ENCODE measurements at regions not wholly inside any gene's neighbourhood (a gene's known extent, or its start where the extent isn't known, plus 50 kb on each side); places are given as distances from the start of the nearest gene placed in this dataset.

DNA sequence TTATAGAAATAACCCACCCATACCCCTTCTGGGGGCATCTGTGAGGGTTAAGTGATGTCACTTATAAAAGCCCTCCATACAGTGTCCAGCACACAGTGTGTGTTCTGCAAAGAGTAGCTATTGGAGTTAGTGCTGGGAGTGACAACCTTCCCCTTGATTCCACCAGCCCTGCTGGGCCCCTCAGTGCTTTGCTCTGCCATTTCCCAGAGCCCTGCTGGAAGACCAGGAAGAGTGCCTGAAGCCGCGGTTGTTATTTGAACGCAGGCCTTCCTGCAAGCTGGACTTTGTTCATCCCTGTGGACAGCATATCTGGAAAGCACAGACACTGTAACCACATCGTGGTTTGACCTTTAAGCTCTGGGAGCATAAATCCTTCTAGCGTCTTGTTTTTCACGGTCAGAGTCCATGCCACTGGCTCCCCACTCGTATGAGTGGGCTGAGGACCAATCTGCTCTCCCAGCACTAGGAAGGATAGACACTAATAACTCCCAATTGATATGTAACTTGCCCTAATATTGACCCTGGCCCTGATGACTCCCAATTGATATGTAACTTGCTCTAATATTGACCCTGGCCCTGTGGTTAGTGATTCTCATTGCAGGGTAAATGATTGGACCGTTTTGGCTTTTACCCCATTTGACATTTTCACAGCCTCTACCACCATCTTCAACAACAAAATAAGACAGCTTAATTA, 297.1 kb upstream of the MAF start:
- TF ChIP-seq, protein P1, sequence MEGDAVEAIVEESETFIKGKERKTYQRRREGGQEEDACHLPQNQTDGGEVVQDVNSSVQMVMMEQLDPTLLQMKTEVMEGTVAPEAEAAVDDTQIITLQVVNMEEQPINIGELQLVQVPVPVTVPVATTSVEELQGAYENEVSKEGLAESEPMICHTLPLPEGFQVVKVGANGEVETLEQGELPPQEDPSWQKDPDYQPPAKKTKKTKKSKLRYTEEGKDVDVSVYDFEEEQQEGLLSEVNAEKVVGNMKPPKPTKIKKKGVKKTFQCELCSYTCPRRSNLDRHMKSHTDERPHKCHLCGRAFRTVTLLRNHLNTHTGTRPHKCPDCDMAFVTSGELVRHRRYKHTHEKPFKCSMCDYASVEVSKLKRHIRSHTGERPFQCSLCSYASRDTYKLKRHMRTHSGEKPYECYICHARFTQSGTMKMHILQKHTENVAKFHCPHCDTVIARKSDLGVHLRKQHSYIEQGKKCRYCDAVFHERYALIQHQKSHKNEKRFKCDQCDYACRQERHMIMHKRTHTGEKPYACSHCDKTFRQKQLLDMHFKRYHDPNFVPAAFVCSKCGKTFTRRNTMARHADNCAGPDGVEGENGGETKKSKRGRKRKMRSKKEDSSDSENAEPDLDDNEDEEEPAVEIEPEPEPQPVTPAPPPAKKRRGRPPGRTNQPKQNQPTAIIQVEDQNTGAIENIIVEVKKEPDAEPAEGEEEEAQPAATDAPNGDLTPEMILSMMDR (IDR thresholded peaks at IDR 0.05; ENCODE audit: extremely low read depth in 1 of 2, insufficient read depth in 1 of 2, low read depth in 1 of 2, low read length in 2 of 2), result no peak
- TF ChIP-seq EZH2 (IDR thresholded peaks at IDR 0.05; ENCODE audit: borderline replicate concordance, low read depth, low read length, severe bottlenecking) (no peak), POLR2AphosphoS5 (IDR thresholded peaks at IDR 0.05; ENCODE audit: insufficient read depth, low read depth, low read length) (no peak), POLR2A (IDR thresholded peaks at IDR 0.05; ENCODE audit: low read depth, low read length) (no peak), FOS (IDR thresholded peaks at IDR 0.05; ENCODE audit: borderline replicate concordance, insufficient read depth, low read length) (no peak), MYC (IDR thresholded peaks at IDR 0.05; ENCODE audit: low read depth, low read length) (no peak)
- TF ChIP-seq, protein P2, sequence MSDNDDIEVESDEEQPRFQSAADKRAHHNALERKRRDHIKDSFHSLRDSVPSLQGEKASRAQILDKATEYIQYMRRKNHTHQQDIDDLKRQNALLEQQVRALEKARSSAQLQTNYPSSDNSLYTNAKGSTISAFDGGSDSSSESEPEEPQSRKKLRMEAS (IDR thresholded peaks at IDR 0.05; ENCODE audit: insufficient read depth, insufficient read length), result no peak

Measured in endothelial cell of umbilical vein (primary cell).